Trophoblast cell (in vitro differentiated cells and primary cell): ENCODE measurements at regions not wholly inside any gene's neighbourhood (a gene's known extent, or its start where the extent isn't known, plus 50 kb on each side); places are given as distances from the start of the nearest gene placed in this dataset.
"Not testable (repeated sequence)": the region's sequence is repeated elsewhere in the genome, so short reads cannot be mapped to it uniquely, and the experiment has no call there.

ENCODE experiments used
- DNase-seq, 2 donors: peaks; one replicate each; pipeline ENCODE4 v3.0.0-alpha.2; 2016
- H2AFZ ChIP-seq: 2 replicates; pipeline ENCODE4 v1.6.1; 2013; ENCODE audit warnings: low read length, moderate library complexity, mild to moderate bottlenecking; ENCODE audit not compliant: insufficient read depth, poor library complexity
- H2AK5ac ChIP-seq: 2 replicates; pipeline ENCODE4 v1.6.1; 2013; ENCODE audit warnings: mild to moderate bottlenecking, low read length
- H2BK120ac ChIP-seq: 2 replicates; pipeline ENCODE4 v1.6.1; 2013; ENCODE audit warnings: low read length, mild to moderate bottlenecking, moderate library complexity; ENCODE audit not compliant: insufficient read depth, poor library complexity
- H2BK12ac ChIP-seq: 2 replicates; pipeline ENCODE4 v1.6.1; 2013; ENCODE audit warnings: mild to moderate bottlenecking, low read length, moderate library complexity
- H2BK5ac ChIP-seq: 2 replicates; pipeline ENCODE4 v1.6.1; 2013; ENCODE audit warnings: low read length, low read depth, moderate library complexity, mild to moderate bottlenecking; ENCODE audit not compliant: poor library complexity
- H3K14ac ChIP-seq: 2 replicates; pipeline ENCODE4 v1.6.1; 2013; ENCODE audit warnings: mild to moderate bottlenecking, low read length
- H3K18ac ChIP-seq: 2 replicates; pipeline ENCODE4 v1.6.1; 2013; ENCODE audit warnings: mild to moderate bottlenecking, low read length
- H3K23ac ChIP-seq: 2 replicates; pipeline ENCODE4 v1.6.1; 2013; ENCODE audit warnings: low read length
- H3K27ac ChIP-seq: 2 replicates; pipeline ENCODE4 v1.5.1; 2013; ENCODE audit warnings: low read depth, mild to moderate bottlenecking, inconsistent platforms, low read length, moderate library complexity
- H3K27me3 ChIP-seq: 2 replicates; pipeline ENCODE4 v1.6.1; 2013; ENCODE audit warnings: inconsistent platforms, mild to moderate bottlenecking, low read length, moderate library complexity; ENCODE audit not compliant: insufficient read depth
- H3K36me3 ChIP-seq, 2 experiments: 1 replicate in 1 of 2; 2 replicates in 1 of 2; pipeline ENCODE4 v1.6.1; 2013; ENCODE audit warnings: low read length in 2 of 2, mild to moderate bottlenecking in 2 of 2, moderate library complexity in 1 of 2; ENCODE audit not compliant: insufficient read depth in 2 of 2, control insufficient read depth in 1 of 2
- H3K4ac ChIP-seq: 2 replicates; pipeline ENCODE4 v1.6.1; 2013; ENCODE audit warnings: low read depth, mild to moderate bottlenecking, low read length, moderate library complexity
- H3K4me1 ChIP-seq, 2 experiments: 1 replicate in 1 of 2; 2 replicates in 1 of 2; pipeline ENCODE4 v1.6.1; 2013; ENCODE audit warnings: low read length in 2 of 2, mild to moderate bottlenecking in 2 of 2, moderate library complexity in 1 of 2; ENCODE audit not compliant: insufficient read depth in 2 of 2, control insufficient read depth in 1 of 2
- H3K4me2 ChIP-seq: 2 replicates; pipeline ENCODE4 v1.6.1; 2013; ENCODE audit warnings: inconsistent platforms, mild to moderate bottlenecking, low read length, moderate library complexity
- H3K4me3 ChIP-seq: 2 replicates; pipeline ENCODE4 v1.5.1; 2013; ENCODE audit warnings: mild to moderate bottlenecking, low read depth, low read length, inconsistent platforms
- H3K79me1 ChIP-seq: one replicate; pipeline ENCODE4 v1.6.1; 2013; ENCODE audit warnings: low read length
- H3K79me2 ChIP-seq: 2 replicates; pipeline ENCODE4 v1.6.1; 2013; ENCODE audit warnings: low read length, mild to moderate bottlenecking; ENCODE audit not compliant: control insufficient read depth, insufficient read depth, poor library complexity
- H3K9ac ChIP-seq: 2 replicates; pipeline ENCODE4 v1.6.1; 2013; ENCODE audit warnings: mild to moderate bottlenecking, low read length
- H3K9me3 ChIP-seq: 2 replicates; pipeline ENCODE4 v1.6.1; 2013; ENCODE audit warnings: low read depth, mild to moderate bottlenecking, control low read depth, inconsistent platforms, low read length; ENCODE audit not compliant: insufficient read depth
- H4K12ac ChIP-seq: 2 replicates; pipeline ENCODE4 v1.6.1; 2013; ENCODE audit warnings: low read depth, mild to moderate bottlenecking, low read length, moderate library complexity
- H4K8ac ChIP-seq: 2 replicates; pipeline ENCODE4 v1.6.1; 2013; ENCODE audit warnings: low read depth, mild to moderate bottlenecking, low read length, moderate library complexity
- H4K91ac ChIP-seq: one replicate; pipeline ENCODE4 v1.6.1; 2013; ENCODE audit warnings: low read depth, mild to moderate bottlenecking, low read length, moderate library complexity
- WGBS: extraction: QIAGEN DNeasy Blood & Tissue Kit; methylation state at CpG from one replicate; pipeline ENCODE4 v1.1.7; 2013; ENCODE audit warnings: missing lambda C conversion rate; ENCODE audit not compliant: insufficient read length, insufficient coverage; ENCODE audit errors: extremely low coverage; 5-methylcytosine and 5-hydroxymethylcytosine counted together

DNA sequence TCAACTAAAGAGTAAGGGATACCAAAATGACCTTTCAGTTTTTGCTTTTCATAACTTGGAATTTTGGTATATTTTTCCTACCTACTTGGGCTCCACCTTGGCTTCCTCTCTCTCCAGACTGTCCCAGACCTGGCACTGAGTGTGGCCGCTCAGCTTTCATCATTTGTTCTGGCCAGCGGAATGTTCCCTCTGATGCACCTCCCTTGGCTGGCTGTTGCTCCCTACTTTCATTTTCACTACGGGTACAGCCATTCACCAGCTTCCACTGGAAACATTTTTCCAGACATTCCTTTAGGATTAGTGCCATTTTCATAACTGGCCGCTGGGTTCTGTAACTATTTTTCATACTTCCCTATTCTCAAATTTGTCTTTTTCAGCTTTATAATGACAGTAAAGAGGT lies 487.4 kb downstream of the TENT5A start:
- Histone ChIP-seq H3K36me3 (no peaks in the 10 kb centered on the region), H3K79me1 (no peaks in the 10 kb centered on the region), H3K14ac (no peak overlapping the region), H3K23ac (no peak overlapping the region), H3K18ac (no peak overlapping the region), H3K9me3 (no peaks in the 10 kb centered on the region), H3K9ac (no peak overlapping the region), H4K12ac (no peak overlapping the region), H3K4me3 (no peak overlapping the region), H2AFZ (no peak overlapping the region), H4K8ac (no peak overlapping the region), H2AK5ac (no peak overlapping the region), H2BK5ac (no peak overlapping the region), H2BK12ac (no peak overlapping the region), H2BK120ac (no peak overlapping the region), H3K27ac (no peak overlapping the region), H3K4me2 (no peak overlapping the region), H3K4me1 (no peaks in the 10 kb centered on the region), H4K91ac (no peak overlapping the region), H3K27me3 (no peaks in the 10 kb centered on the region), H3K4ac (no peak overlapping the region), H3K79me2 (no peaks in the 10 kb centered on the region)
- DNase-seq, result peak; percentile 7 to 55
- WGBS, result no CpG with 5 or more reads among the region's 4 CpGs

- no peak overlapping the region for H2AK5ac ChIP-seq
- no peak for DNase-seq
- H2BK120ac ChIP-seq, result no peak overlapping the region
- no peak overlapping the region for H3K18ac ChIP-seq
- no peak overlapping the region for H3K23ac ChIP-seq
- no peak overlapping the region for H4K91ac ChIP-seq
- H3K79me1 ChIP-seq, result no peaks in the 10 kb centered on the region
- no peak overlapping the region for H2AFZ ChIP-seq
- H3K4me1 ChIP-seq, result no peaks in the 10 kb centered on the region
- no peaks in the 10 kb centered on the region for H3K9me3 ChIP-seq
- no peaks in the 10 kb centered on the region for H3K36me3 ChIP-seq
- H4K12ac ChIP-seq, result no peak overlapping the region
- no peak overlapping the region for H4K8ac ChIP-seq
- H3K79me2 ChIP-seq, result no peaks in the 10 kb centered on the region
- no peak overlapping the region for H3K9ac ChIP-seq
- no peak overlapping the region for H3K4ac ChIP-seq
- H3K4me3 ChIP-seq, result peak overlapping the region; percentile 37
- no peak overlapping the region for H3K14ac ChIP-seq
- no peak overlapping the region for H3K4me2 ChIP-seq
- H3K27me3 ChIP-seq, result no peaks in the 10 kb centered on the region
- no peak overlapping the region for H2BK12ac ChIP-seq
- no peak overlapping the region for H2BK5ac ChIP-seq
- no CpG with 5 or more reads among the region's 17 CpGs for WGBS
- H3K27ac ChIP-seq, result no peak overlapping the region
Measured at GRCh38 chr6:81263531-81264168, 488.8 kb downstream of the TENT5A start.

- no CpG with 5 or more reads among the region's 8 CpGs for WGBS
- no peak overlapping the region for H3K4me2 ChIP-seq
- no peak overlapping the region for H3K4ac ChIP-seq
Measured at GRCh38 chr6:81262656-81263055, 489.8 kb downstream of the TENT5A start.

DNA sequence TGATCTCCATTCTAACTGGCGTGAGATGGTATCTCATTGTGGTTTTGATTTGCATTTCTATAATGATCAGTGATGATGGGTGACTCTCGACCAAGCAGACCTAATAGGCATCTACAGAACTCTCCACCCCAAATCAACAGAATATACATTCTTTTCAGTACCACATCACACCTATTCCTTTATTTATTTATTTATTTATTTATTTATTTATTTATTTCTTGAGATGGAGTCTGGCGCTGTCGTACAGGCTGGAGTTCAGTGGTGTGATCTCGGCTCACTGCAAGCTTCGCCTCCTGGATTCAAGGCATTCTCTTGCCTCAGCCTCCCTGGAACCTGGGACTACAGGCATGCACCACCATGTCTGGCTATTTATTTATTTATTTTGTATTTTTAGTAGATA lies 496.3 kb downstream of the TENT5A start:
- not testable (repeated sequence) for H3K9me3 ChIP-seq, H2BK12ac ChIP-seq, H3K27me3 ChIP-seq, H3K36me3 ChIP-seq, H3K79me2 ChIP-seq, H2BK5ac ChIP-seq, H3K79me1 ChIP-seq, H2AK5ac ChIP-seq, DNase-seq, H3K14ac ChIP-seq, H3K4me2 ChIP-seq, H3K4me1 ChIP-seq, H4K8ac ChIP-seq, H3K9ac ChIP-seq, H4K91ac ChIP-seq, H3K23ac ChIP-seq, H3K27ac ChIP-seq, H3K4ac ChIP-seq, H2BK120ac ChIP-seq, H3K18ac ChIP-seq, H2AFZ ChIP-seq, H3K4me3 ChIP-seq, H4K12ac ChIP-seq
- WGBS, result no CpG with 5 or more reads among the region's 6 CpGs

More at GRCh38 chr6:81262656-81263055, 489.8 kb downstream of the TENT5A start:
- Histone ChIP-seq H4K8ac (no peak overlapping the region), H3K27ac (no peak overlapping the region), H3K4me3 (peak overlapping the region; percentile 23), H2AK5ac (no peak overlapping the region), H3K27me3 (no peaks in the 10 kb centered on the region), H3K9ac (peak overlapping the region; percentile 23), H3K79me2 (no peaks in the 10 kb centered on the region), H2BK120ac (no peak overlapping the region), H3K4me1 (no peaks in the 10 kb centered on the region), H2BK5ac (no peak overlapping the region), H3K9me3 (no peaks in the 10 kb centered on the region), H3K79me1 (no peaks in the 10 kb centered on the region), H4K91ac (no peak overlapping the region), H2BK12ac (no peak overlapping the region), H3K23ac (no peak overlapping the region), H3K36me3 (no peaks in the 10 kb centered on the region), H3K14ac (no peak overlapping the region), H4K12ac (no peak overlapping the region), H3K18ac (no peak overlapping the region), H2AFZ (no peak overlapping the region)
- DNase-seq, result no peak
